HepG2 (cell line): ENCODE measurements at regions not wholly inside any gene's neighbourhood (a gene's known extent, or its start where the extent isn't known, plus 50 kb on each side); places are given as distances from the start of the nearest gene placed in this dataset.

Experiments used
- BRCA1 ChIP-seq: sonication (generic); formaldehyde crosslinking; IDR thresholded peaks from 2 replicates; pipeline ENCODE4 v1.4.0; 2020; ENCODE audit warnings: missing genetic modification reagents
- ETV5 ChIP-seq: IDR thresholded peaks from 2 replicates; pipeline ENCODE4 v1.6.1; 2018; ENCODE audit warnings: missing biosample characterization, missing genetic modification reagents, inconsistent platforms, borderline replicate concordance
- EZH2 ChIP-seq: conservative IDR thresholded peaks from 2 replicates; pipeline ENCODE4 v1.6.1; 2012; ENCODE audit warnings: mild to moderate bottlenecking, low read depth, low read length, moderate library complexity
- MAFK ChIP-seq, 2 experiments: IDR thresholded peaks in 1 of 2; conservative IDR thresholded peaks in 1 of 2; 2 replicates each; pipeline ENCODE4 v1.6.1; 2011; ENCODE audit warnings: improper control_type of control experiment in 2 of 2, low read length in 2 of 2
- MBD4 ChIP-seq: IDR thresholded peaks from 2 replicates; pipeline ENCODE4 v1.6.1; 2012; ENCODE audit warnings: low read length, inconsistent platforms, borderline replicate concordance
- ONECUT2 ChIP-seq: sonication (generic); formaldehyde crosslinking; IDR thresholded peaks from 2 replicates; pipeline ENCODE4 v1.4.0; 2020; ENCODE audit warnings: missing genetic modification reagents
- POLR2A ChIP-seq, 2 experiments: IDR thresholded peaks; 2 replicates each; pipeline ENCODE4 v1.6.1; 2011; ENCODE audit warnings: low read depth in 2 of 2, low read length in 2 of 2, mild to moderate bottlenecking in 1 of 2, moderate library complexity in 1 of 2; ENCODE audit not compliant: insufficient read depth in 1 of 2
- TRIM24 ChIP-seq: sonication (generic); formaldehyde crosslinking; IDR thresholded peaks from 2 replicates; pipeline ENCODE4 v1.8.0; 2022; ENCODE audit warnings: mild to moderate bottlenecking, missing genetic modification reagents
- ZNF501 ChIP-seq: sonication (generic); formaldehyde crosslinking; IDR thresholded peaks from 2 replicates; pipeline ENCODE4 v1.5.1; 2020; ENCODE audit warnings: mild to moderate bottlenecking, moderate library complexity, missing genetic modification reagents
- TF ChIP-seq, protein P1 (sequence below): sonication (generic); formaldehyde crosslinking; IDR thresholded peaks from 2 replicates; pipeline ENCODE4 v1.4.0; 2020; ENCODE audit warnings: missing genetic modification reagents
- TF ChIP-seq, protein P2 (sequence below): IDR thresholded peaks from 2 replicates; pipeline ENCODE4 v1.4.0; 2020; ENCODE audit warnings: mild to moderate bottlenecking, missing genetic modification reagents

DNA sequence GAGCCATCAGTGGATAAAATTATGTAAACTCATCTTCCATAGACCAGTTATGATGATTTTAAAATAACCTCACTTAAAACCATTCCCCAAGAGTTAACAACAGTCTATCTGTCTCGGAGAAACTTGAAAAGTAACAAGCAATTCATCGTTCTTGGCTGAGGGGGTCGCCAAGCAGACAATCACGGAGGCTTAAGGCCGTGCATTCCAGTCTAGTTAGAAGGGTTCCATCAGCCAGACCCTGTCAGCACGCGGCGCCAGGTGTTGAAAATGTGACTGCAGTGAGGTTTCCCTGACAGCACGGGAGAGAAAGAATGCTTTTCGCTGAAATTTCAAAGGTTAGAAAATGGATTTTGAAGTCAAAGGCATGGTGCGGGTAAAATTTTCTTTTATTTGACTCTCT is 1025.0 kb upstream of the CELF2 start:
- TF ChIP-seq, protein P1, sequence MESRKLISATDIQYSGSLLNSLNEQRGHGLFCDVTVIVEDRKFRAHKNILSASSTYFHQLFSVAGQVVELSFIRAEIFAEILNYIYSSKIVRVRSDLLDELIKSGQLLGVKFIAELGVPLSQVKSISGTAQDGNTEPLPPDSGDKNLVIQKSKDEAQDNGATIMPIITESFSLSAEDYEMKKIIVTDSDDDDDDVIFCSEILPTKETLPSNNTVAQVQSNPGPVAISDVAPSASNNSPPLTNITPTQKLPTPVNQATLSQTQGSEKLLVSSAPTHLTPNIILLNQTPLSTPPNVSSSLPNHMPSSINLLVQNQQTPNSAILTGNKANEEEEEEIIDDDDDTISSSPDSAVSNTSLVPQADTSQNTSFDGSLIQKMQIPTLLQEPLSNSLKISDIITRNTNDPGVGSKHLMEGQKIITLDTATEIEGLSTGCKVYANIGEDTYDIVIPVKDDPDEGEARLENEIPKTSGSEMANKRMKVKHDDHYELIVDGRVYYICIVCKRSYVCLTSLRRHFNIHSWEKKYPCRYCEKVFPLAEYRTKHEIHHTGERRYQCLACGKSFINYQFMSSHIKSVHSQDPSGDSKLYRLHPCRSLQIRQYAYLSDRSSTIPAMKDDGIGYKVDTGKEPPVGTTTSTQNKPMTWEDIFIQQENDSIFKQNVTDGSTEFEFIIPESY (CRISPR knock-in tag) = no peak
- TF ChIP-seq, protein P2, sequence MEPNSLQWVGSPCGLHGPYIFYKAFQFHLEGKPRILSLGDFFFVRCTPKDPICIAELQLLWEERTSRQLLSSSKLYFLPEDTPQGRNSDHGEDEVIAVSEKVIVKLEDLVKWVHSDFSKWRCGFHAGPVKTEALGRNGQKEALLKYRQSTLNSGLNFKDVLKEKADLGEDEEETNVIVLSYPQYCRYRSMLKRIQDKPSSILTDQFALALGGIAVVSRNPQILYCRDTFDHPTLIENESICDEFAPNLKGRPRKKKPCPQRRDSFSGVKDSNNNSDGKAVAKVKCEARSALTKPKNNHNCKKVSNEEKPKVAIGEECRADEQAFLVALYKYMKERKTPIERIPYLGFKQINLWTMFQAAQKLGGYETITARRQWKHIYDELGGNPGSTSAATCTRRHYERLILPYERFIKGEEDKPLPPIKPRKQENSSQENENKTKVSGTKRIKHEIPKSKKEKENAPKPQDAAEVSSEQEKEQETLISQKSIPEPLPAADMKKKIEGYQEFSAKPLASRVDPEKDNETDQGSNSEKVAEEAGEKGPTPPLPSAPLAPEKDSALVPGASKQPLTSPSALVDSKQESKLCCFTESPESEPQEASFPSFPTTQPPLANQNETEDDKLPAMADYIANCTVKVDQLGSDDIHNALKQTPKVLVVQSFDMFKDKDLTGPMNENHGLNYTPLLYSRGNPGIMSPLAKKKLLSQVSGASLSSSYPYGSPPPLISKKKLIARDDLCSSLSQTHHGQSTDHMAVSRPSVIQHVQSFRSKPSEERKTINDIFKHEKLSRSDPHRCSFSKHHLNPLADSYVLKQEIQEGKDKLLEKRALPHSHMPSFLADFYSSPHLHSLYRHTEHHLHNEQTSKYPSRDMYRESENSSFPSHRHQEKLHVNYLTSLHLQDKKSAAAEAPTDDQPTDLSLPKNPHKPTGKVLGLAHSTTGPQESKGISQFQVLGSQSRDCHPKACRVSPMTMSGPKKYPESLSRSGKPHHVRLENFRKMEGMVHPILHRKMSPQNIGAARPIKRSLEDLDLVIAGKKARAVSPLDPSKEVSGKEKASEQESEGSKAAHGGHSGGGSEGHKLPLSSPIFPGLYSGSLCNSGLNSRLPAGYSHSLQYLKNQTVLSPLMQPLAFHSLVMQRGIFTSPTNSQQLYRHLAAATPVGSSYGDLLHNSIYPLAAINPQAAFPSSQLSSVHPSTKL = no peak
- TF ChIP-seq ETV5 (CRISPR knock-in tag) (no peak), ZNF501 (CRISPR knock-in tag) (no peak), BRCA1 (CRISPR knock-in tag) (no peak), EZH2 (no peak), MAFK (conservative IDR thresholded peaks at IDR 0.05 in 1 of 2, IDR thresholded peaks at IDR 0.05 in 1 of 2; ENCODE audit: low read length in 2 of 2) (no peak), TRIM24 (no peak), POLR2A (IDR thresholded peaks at IDR 0.05; ENCODE audit: insufficient read depth in 1 of 2, low read depth in 2 of 2, low read length in 2 of 2) (no peak), ONECUT2 (CRISPR knock-in tag) (no peak), MBD4 (no peak)
